Smooth muscle cell (in vitro differentiated cells): ENCODE measurements at regions not wholly inside any gene's neighbourhood (a gene's known extent, or its start where the extent isn't known, plus 50 kb on each side); places are given as distances from the start of the nearest gene placed in this dataset.

Source experiments
- DNase-seq: peaks from one replicate; lab custom pipeline; 2025; ENCODE audit not compliant: unreplicated experiment; lab: John Stamatoyannopoulos, UW
- H2AFZ ChIP-seq: fragments of 200-600 bp; sonication (generic); 2 replicates; pipeline ENCODE4 v1.6.0; 2016; ENCODE audit warnings: antibody characterized with exemption, low read depth, mild to moderate bottlenecking
- H3F3A ChIP-seq: fragments of 200-600 bp; sonication (generic); 2 replicates; pipeline ENCODE4 v1.6.0; 2017; ENCODE audit warnings: antibody characterized with exemption, low read depth
- H3K27ac ChIP-seq: fragments of 200-600 bp; sonication (generic); 2 replicates; pipeline ENCODE4 v1.5.1; 2016; ENCODE audit warnings: low read depth, mild to moderate bottlenecking
- H3K27me3 ChIP-seq: fragments of 200-600 bp; sonication (generic); 2 replicates; pipeline ENCODE4 v1.6.1; 2016; ENCODE audit warnings: low read depth, mild to moderate bottlenecking
- H3K36me3 ChIP-seq: fragments of 200-600 bp; sonication (generic); 2 replicates; pipeline ENCODE4 v1.5.1; 2016; ENCODE audit warnings: low read depth
- H3K4me1 ChIP-seq: fragments of 200-600 bp; sonication (generic); 2 replicates; pipeline ENCODE4 v1.5.1; 2016; ENCODE audit warnings: low read depth
- H3K4me2 ChIP-seq: fragments of 200-600 bp; sonication (generic); 2 replicates; pipeline ENCODE4 v1.6.0; 2016; ENCODE audit warnings: mild to moderate bottlenecking
- H3K4me3 ChIP-seq: fragments of 200-600 bp; sonication (generic); 2 replicates; pipeline ENCODE4 v1.5.1; 2016; ENCODE audit warnings: mild to moderate bottlenecking
- H3K79me2 ChIP-seq: fragments of 200-600 bp; sonication (generic); 2 replicates; pipeline ENCODE4 v1.6.0; 2016; ENCODE audit warnings: low read depth, mild to moderate bottlenecking
- H3K9ac ChIP-seq: fragments of 200-600 bp; sonication (generic); 2 replicates; pipeline ENCODE4 v1.6.0; 2016; ENCODE audit warnings: low read depth
- H3K9me3 ChIP-seq: fragments of 200-600 bp; sonication (generic); replicated peaks from 2 replicates; pipeline ENCODE4 v1.5.1; 2016; ENCODE audit warnings: low read depth
- H4K20me1 ChIP-seq: fragments of 200-600 bp; sonication (generic); 2 replicates; pipeline ENCODE4 v1.6.0; 2016; ENCODE audit warnings: low read depth
- WGBS: methylation state at CpG from one replicate; pipeline ENCODE4 v1.1.7; 2016; ENCODE audit warnings: low lambda C conversion rate; 5-methylcytosine and 5-hydroxymethylcytosine counted together
- TF ChIP-seq, protein P1 (sequence below): fragments of 200-600 bp; sonication (generic); IDR thresholded peaks from 2 replicates; pipeline ENCODE4 v1.5.1; 2017; ENCODE audit warnings: borderline replicate concordance, mild to moderate bottlenecking, antibody characterized with exemption; ENCODE audit not compliant: insufficient read depth, poor library complexity, severe bottlenecking

DNA sequence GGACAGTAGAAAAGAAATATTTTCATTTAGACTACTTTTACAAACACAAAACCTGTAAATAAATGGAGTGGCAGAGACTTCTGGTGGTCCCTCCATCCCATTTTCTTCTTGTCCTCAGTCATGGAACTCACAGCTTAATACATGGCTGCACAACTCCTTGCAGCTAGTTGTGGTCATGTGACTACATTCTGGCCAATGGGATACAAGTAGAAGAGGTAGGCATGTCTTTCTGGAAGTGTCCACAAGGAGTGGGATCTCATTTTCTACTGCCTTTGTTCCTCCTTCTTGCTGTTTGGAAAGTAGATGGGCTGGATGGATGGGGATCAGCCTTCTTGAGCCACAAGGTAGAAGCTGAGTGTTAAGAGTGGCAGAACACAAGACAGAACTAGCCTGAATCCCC is 555.8 kb downstream of the SATB2 start:
- H3K36me3 ChIP-seq: no peaks in the 10 kb centered on the region
- H3K9ac ChIP-seq: no peak overlapping the region
- H3K9me3 ChIP-seq: no peaks in the 10 kb centered on the region
- no peaks in the 10 kb centered on the region for H3F3A ChIP-seq
- no peak overlapping the region for H2AFZ ChIP-seq
- H3K4me1 ChIP-seq: no peaks in the 10 kb centered on the region
- TF ChIP-seq, protein P1, sequence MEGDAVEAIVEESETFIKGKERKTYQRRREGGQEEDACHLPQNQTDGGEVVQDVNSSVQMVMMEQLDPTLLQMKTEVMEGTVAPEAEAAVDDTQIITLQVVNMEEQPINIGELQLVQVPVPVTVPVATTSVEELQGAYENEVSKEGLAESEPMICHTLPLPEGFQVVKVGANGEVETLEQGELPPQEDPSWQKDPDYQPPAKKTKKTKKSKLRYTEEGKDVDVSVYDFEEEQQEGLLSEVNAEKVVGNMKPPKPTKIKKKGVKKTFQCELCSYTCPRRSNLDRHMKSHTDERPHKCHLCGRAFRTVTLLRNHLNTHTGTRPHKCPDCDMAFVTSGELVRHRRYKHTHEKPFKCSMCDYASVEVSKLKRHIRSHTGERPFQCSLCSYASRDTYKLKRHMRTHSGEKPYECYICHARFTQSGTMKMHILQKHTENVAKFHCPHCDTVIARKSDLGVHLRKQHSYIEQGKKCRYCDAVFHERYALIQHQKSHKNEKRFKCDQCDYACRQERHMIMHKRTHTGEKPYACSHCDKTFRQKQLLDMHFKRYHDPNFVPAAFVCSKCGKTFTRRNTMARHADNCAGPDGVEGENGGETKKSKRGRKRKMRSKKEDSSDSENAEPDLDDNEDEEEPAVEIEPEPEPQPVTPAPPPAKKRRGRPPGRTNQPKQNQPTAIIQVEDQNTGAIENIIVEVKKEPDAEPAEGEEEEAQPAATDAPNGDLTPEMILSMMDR: no peak
- no peak for DNase-seq
- H3K79me2 ChIP-seq: no peaks in the 10 kb centered on the region
- H4K20me1 ChIP-seq: no peaks in the 10 kb centered on the region
- H3K27me3 ChIP-seq: no peaks in the 10 kb centered on the region
- H3K4me2 ChIP-seq: no peak overlapping the region
- no peak overlapping the region for H3K4me3 ChIP-seq
- H3K27ac ChIP-seq: no peak overlapping the region

DNA sequence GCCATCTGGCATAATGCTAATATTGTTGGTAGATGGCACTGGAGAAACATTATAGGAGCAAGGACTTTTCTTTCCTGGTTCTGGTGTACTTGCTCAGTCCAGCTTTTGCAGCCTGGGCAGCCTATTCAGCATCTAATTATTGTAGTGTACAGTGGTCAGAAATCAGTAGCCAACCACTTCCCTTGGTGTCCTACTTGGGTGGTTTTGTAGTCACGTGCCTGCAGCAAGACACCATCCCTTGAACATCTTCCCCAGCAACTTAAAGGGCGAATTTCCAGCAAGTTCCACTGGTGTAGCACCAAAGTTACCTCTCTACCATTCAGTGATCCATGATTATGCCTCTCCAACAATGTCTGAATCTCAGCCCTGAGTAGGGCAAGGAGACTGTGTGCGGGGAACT is 557.6 kb downstream of the SATB2 start:
- no peaks in the 10 kb centered on the region for H3K79me2 ChIP-seq
- H3F3A ChIP-seq: no peaks in the 10 kb centered on the region
- no peak overlapping the region for H3K4me2 ChIP-seq
- WGBS: 85% methylated on average over 3 of the region's 3 CpGs
- no peak overlapping the region for H3K27ac ChIP-seq
- no peaks in the 10 kb centered on the region for H4K20me1 ChIP-seq
- H3K9ac ChIP-seq: no peak overlapping the region
- TF ChIP-seq, protein P1: no peak
- no peaks in the 10 kb centered on the region for H3K4me1 ChIP-seq
- DNase-seq: no peak
- no peaks in the 10 kb centered on the region for H3K27me3 ChIP-seq
- H3K36me3 ChIP-seq: no peaks in the 10 kb centered on the region
- no peaks in the 10 kb centered on the region for H3K9me3 ChIP-seq
- no peak overlapping the region for H2AFZ ChIP-seq
- H3K4me3 ChIP-seq: no peak overlapping the region

DNA sequence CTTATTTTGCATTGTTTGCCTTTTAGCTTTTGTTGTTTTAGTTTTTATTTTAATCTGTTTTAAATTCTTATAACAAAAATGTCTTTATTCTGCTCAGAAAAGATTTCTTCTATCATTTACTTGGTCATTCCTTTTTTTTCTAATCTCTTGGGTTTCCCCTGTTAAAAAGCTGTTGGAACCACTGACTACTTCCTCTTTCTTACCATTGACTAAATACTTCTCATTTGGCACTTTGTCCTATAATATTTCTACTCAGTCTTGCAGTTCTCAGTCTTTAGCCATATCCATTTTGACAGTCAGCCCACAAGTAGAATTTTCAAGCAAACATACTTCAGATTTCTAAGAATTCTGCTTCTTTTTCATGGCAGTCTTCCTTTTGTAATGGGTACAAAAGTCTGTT is 567.2 kb downstream of the SATB2 start:
- TF ChIP-seq, protein P1: no peak
- no peak overlapping the region for H3K9ac ChIP-seq
- no peaks in the 10 kb centered on the region for H3K4me1 ChIP-seq
- H3K4me3 ChIP-seq: no peak overlapping the region
- H3K79me2 ChIP-seq: no peaks in the 10 kb centered on the region
- no peaks in the 10 kb centered on the region for H4K20me1 ChIP-seq
- no peak overlapping the region for H3K27ac ChIP-seq
- DNase-seq: no peak
- H3F3A ChIP-seq: no peaks in the 10 kb centered on the region
- H3K9me3 ChIP-seq: no peaks in the 10 kb centered on the region
- no peak overlapping the region for H3K4me2 ChIP-seq
- H3K27me3 ChIP-seq: no peaks in the 10 kb centered on the region
- no peaks in the 10 kb centered on the region for H3K36me3 ChIP-seq
- H2AFZ ChIP-seq: no peak overlapping the region

DNA sequence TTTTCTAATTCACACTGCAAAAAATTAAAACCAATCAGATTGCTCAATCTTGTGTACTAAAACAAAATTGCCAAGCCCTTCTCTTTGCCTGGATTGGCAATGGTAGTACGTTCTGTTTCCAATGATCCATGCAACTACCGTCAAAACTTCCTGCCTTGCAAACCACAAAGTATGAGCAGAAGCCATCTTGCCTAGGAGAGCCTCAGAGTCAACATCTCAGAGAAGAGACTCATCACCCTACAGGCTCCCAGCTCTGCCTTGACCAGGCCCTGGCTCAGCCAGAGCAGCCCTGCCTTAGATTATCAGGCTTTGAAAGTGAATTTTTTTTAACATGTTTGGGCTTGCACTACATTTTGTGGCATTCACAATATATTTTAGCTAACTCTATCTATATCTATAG is 574.1 kb downstream of the SATB2 start:
- H3K36me3 ChIP-seq: no peaks in the 10 kb centered on the region
- no peaks in the 10 kb centered on the region for H3F3A ChIP-seq
- no peak overlapping the region for H3K4me2 ChIP-seq
- H3K9me3 ChIP-seq: no peaks in the 10 kb centered on the region
- H3K4me3 ChIP-seq: no peak overlapping the region
- TF ChIP-seq, protein P1: no peak
- no peak overlapping the region for H3K9ac ChIP-seq
- H3K79me2 ChIP-seq: no peaks in the 10 kb centered on the region
- no peaks in the 10 kb centered on the region for H3K4me1 ChIP-seq
- no peak for DNase-seq
- H2AFZ ChIP-seq: no peak overlapping the region
- WGBS: 44% methylated on average over 2 of the region's 2 CpGs
- H3K27me3 ChIP-seq: no peaks in the 10 kb centered on the region
- no peak overlapping the region for H3K27ac ChIP-seq
- H4K20me1 ChIP-seq: no peaks in the 10 kb centered on the region
